HUES6 (cell line): ENCODE measurements at regions not wholly inside any gene's neighbourhood (a gene's known extent, or its start where the extent isn't known, plus 50 kb on each side); places are given as distances from the start of the nearest gene placed in this dataset.

Source experiments
- H3K27ac ChIP-seq: 2 replicates; pipeline ENCODE4 v1.7.0; 2013; ENCODE audit warnings: low read depth, mild to moderate bottlenecking, low read length, inconsistent platforms
- H3K27me3 ChIP-seq: 2 replicates; pipeline ENCODE4 v1.6.1; 2013; ENCODE audit warnings: low read length; ENCODE audit not compliant: control insufficient read depth, insufficient read depth
- H3K36me3 ChIP-seq: 2 replicates; pipeline ENCODE4 v1.6.1; 2013; ENCODE audit warnings: low read length; ENCODE audit not compliant: control insufficient read depth, insufficient read depth
- H3K4me1 ChIP-seq: 2 replicates; pipeline ENCODE4 v1.6.1; 2013; ENCODE audit warnings: low read length; ENCODE audit not compliant: control insufficient read depth, insufficient read depth
- H3K4me3 ChIP-seq: 2 replicates; pipeline ENCODE4 v1.5.1; 2013; ENCODE audit warnings: low read depth, low read length
- H3K9ac ChIP-seq: one replicate; pipeline ENCODE4 v1.6.1; 2013; ENCODE audit warnings: mild to moderate bottlenecking, low read length
- H3K9me3 ChIP-seq: 2 replicates; pipeline ENCODE4 v1.6.1; 2013; ENCODE audit warnings: low read depth, low read length; ENCODE audit not compliant: control insufficient read depth, insufficient read depth

GRCh38 chr14:101480747-101481530, 80.4 kb upstream of the DIO3 start:
- Histone ChIP-seq H3K4me1 (peaks cover 20% of the 10 kb centered on the region), H3K27ac (no peak overlapping the region), H3K4me3 (no peak overlapping the region), H3K9me3 (peaks cover 19% of the 10 kb centered on the region; the same call in 1 of the 2 replicates), H3K27me3 (no peaks in the 10 kb centered on the region), H3K36me3 (no peaks in the 10 kb centered on the region), H3K9ac (no peak overlapping the region)

GRCh38 chr14:101481557-101481956, 79.7 kb upstream of the DIO3 start:
- Histone ChIP-seq H3K36me3 (no peaks in the 10 kb centered on the region), H3K27ac (no peak overlapping the region), H3K27me3 (no peaks in the 10 kb centered on the region), H3K9me3 (peaks cover 22% of the 10 kb centered on the region; the same call in 1 of the 2 replicates), H3K9ac (no peak overlapping the region), H3K4me3 (no peak overlapping the region), H3K4me1 (peaks cover 14% of the 10 kb centered on the region)

- Histone ChIP-seq H3K9ac (no peak overlapping the region), H3K27ac (no peak overlapping the region), H3K4me1 (peaks cover 9% of the 10 kb centered on the region), H3K36me3 (no peaks in the 10 kb centered on the region), H3K27me3 (no peaks in the 10 kb centered on the region), H3K9me3 (peaks cover 25% of the 10 kb centered on the region; the same call in 1 of the 2 replicates), H3K4me3 (no peak overlapping the region)
Measured at GRCh38 chr14:101482066-101482465, 79.2 kb upstream of the DIO3 start.

- H3K36me3 ChIP-seq: no peaks in the 10 kb centered on the region
- peaks cover 25% of the 10 kb centered on the region; the same call in 1 of the 2 replicates for H3K9me3 ChIP-seq
- no peak overlapping the region for H3K27ac ChIP-seq
- H3K4me3 ChIP-seq: no peak overlapping the region
- H3K4me1 ChIP-seq: no peaks in the 10 kb centered on the region; the same call in 1 of the 2 replicates
- H3K27me3 ChIP-seq: no peaks in the 10 kb centered on the region
- no peak overlapping the region for H3K9ac ChIP-seq
Measured at GRCh38 chr14:101483829-101484228, 77.5 kb upstream of the DIO3 start.

GRCh38 chr14:101489092-101489760, 72.1 kb upstream of the DIO3 start:
- Histone ChIP-seq H3K36me3 (no peaks in the 10 kb centered on the region), H3K9me3 (peaks cover 16% of the 10 kb centered on the region; the same call in 1 of the 2 replicates), H3K27ac (no peak overlapping the region), H3K4me3 (no peak overlapping the region), H3K27me3 (no peaks in the 10 kb centered on the region), H3K4me1 (no peaks in the 10 kb centered on the region), H3K9ac (no peak overlapping the region)

- Histone ChIP-seq H3K27me3 (no peaks in the 10 kb centered on the region), H3K9ac (no peak overlapping the region), H3K4me1 (no peaks in the 10 kb centered on the region), H3K4me3 (no peak overlapping the region), H3K9me3 (peaks cover 10% of the 10 kb centered on the region; the same call in 1 of the 2 replicates), H3K27ac (no peak overlapping the region), H3K36me3 (no peaks in the 10 kb centered on the region)
Measured at GRCh38 chr14:101490771-101491170, 70.5 kb upstream of the DIO3 start.

- Histone ChIP-seq H3K27me3 (no peaks in the 10 kb centered on the region), H3K9ac (no peak overlapping the region), H3K36me3 (no peaks in the 10 kb centered on the region), H3K4me3 (no peak overlapping the region), H3K4me1 (peaks cover 9% of the 10 kb centered on the region; the same call in 1 of the 2 replicates), H3K9me3 (peaks cover 2% of the 10 kb centered on the region; the same call in 1 of the 2 replicates), H3K27ac (no peak overlapping the region)
Measured at GRCh38 chr14:101491841-101492240, 69.5 kb upstream of the DIO3 start.

- no peaks in the 10 kb centered on the region for H3K36me3 ChIP-seq
- H3K27ac ChIP-seq: no peak overlapping the region
- H3K9me3 ChIP-seq: peaks cover 2% of the 10 kb centered on the region; the same call in 1 of the 2 replicates
- no peak overlapping the region for H3K9ac ChIP-seq
- no peaks in the 10 kb centered on the region for H3K27me3 ChIP-seq
- peaks cover 12% of the 10 kb centered on the region; the same call in 1 of the 2 replicates for H3K4me1 ChIP-seq
- H3K4me3 ChIP-seq: no peak overlapping the region
Measured at GRCh38 chr14:101492716-101493115, 68.6 kb upstream of the DIO3 start.

GRCh38 chr14:101494826-101495225, 66.5 kb upstream of the DIO3 start:
- Histone ChIP-seq H3K9ac (no peak overlapping the region), H3K4me3 (no peak overlapping the region), H3K27ac (no peak overlapping the region), H3K27me3 (no peaks in the 10 kb centered on the region), H3K9me3 (peaks cover 10% of the 10 kb centered on the region; the same call in 1 of the 2 replicates), H3K36me3 (no peaks in the 10 kb centered on the region), H3K4me1 (peaks cover 12% of the 10 kb centered on the region; the same call in 1 of the 2 replicates)

GRCh38 chr14:101495284-101495683, 66.0 kb upstream of the DIO3 start:
- H3K27ac ChIP-seq: no peak overlapping the region
- no peak overlapping the region for H3K9ac ChIP-seq
- no peaks in the 10 kb centered on the region for H3K27me3 ChIP-seq

More at GRCh38 chr14:101495284-101495683, 66.0 kb upstream of the DIO3 start:
- no peaks in the 10 kb centered on the region for H3K36me3 ChIP-seq
- H3K9me3 ChIP-seq: peaks cover 10% of the 10 kb centered on the region; the same call in 1 of the 2 replicates
- H3K4me1 ChIP-seq: peaks cover 12% of the 10 kb centered on the region; the same call in 1 of the 2 replicates
- no peak overlapping the region for H3K4me3 ChIP-seq
